GM19438 (cell line): ENCODE measurements at regions not wholly inside any gene's neighbourhood (a gene's known extent, or its start where the extent isn't known, plus 50 kb on each side); places are given as distances from the start of the nearest gene placed in this dataset.

Source experiments
- ATAC-seq: cut with Tn5 transposase; IDR thresholded peaks from one replicate; pipeline ENCODE4 v1.9.1; 2021; ENCODE audit warnings: low read depth; ENCODE audit not compliant: unreplicated experiment

GRCh38 chr18:4653418-4653817 is 198.3 kb upstream of the DLGAP1 start:
- ATAC-seq: no peak

GRCh38 chr18:4641771-4642368 is 186.8 kb upstream of the DLGAP1 start:
- no peak for ATAC-seq

GRCh38 chr18:4640349-4641012 is 185.4 kb upstream of the DLGAP1 start:
- no peak for ATAC-seq

- peak; percentile 84 for ATAC-seq
These were observed 184.7 kb upstream of the DLGAP1 start for GRCh38 chr18:4639628-4640310.

GRCh38 chr18:4638680-4639079 is 183.6 kb upstream of the DLGAP1 start:
- no peak for ATAC-seq

GRCh38 chr18:4637876-4638275 is 182.8 kb upstream of the DLGAP1 start:
- ATAC-seq: no peak

GRCh38 chr18:4636967-4637366 is 181.9 kb upstream of the DLGAP1 start:
- no peak for ATAC-seq

- ATAC-seq: no peak
These were observed 176.1 kb upstream of the DLGAP1 start for GRCh38 chr18:4631239-4631638.

GRCh38 chr18:4605212-4605611 is 150.1 kb upstream of the DLGAP1 start:
- no peak for ATAC-seq

- ATAC-seq: no peak
These were observed 148.8 kb upstream of the DLGAP1 start for GRCh38 chr18:4603955-4604354.

- no peak for ATAC-seq
These were observed 144.2 kb upstream of the DLGAP1 start for GRCh38 chr18:4599312-4599711.

GRCh38 chr18:4597301-4597700 is 142.2 kb upstream of the DLGAP1 start:
- no peak for ATAC-seq

- ATAC-seq: no peak
These were observed 138.8 kb upstream of the DLGAP1 start for GRCh38 chr18:4593895-4594294.

- ATAC-seq: no peak
These were observed 138.4 kb upstream of the DLGAP1 start for GRCh38 chr18:4593459-4593858.

- ATAC-seq: no peak
These were observed 134.1 kb upstream of the DLGAP1 start for GRCh38 chr18:4589056-4589800.

- no peak for ATAC-seq
These were observed 132.1 kb upstream of the DLGAP1 start for GRCh38 chr18:4587204-4587603.

GRCh38 chr18:4586731-4587130 is 131.6 kb upstream of the DLGAP1 start:
- ATAC-seq: no peak

- ATAC-seq: no peak
These were observed 127.6 kb upstream of the DLGAP1 start for GRCh38 chr18:4582431-4583335.

- ATAC-seq: no peak
These were observed 126.9 kb upstream of the DLGAP1 start for GRCh38 chr18:4581966-4582365.

GRCh38 chr18:4578449-4578848 is 123.3 kb upstream of the DLGAP1 start:
- ATAC-seq: no peak
